CMK (cell line): ENCODE measurements at regions not wholly inside any gene's neighbourhood (a gene's known extent, or its start where the extent isn't known, plus 50 kb on each side); places are given as distances from the start of the nearest gene placed in this dataset.
"Not testable (repeated sequence)": the region's sequence is repeated elsewhere in the genome, so short reads cannot be mapped to it uniquely, and the experiment has no call there.

Experiments used
- DNase-seq: peaks from one replicate; pipeline ENCODE4 v3.0.0-alpha.2; 2010; ENCODE audit warnings: low read depth

DNA sequence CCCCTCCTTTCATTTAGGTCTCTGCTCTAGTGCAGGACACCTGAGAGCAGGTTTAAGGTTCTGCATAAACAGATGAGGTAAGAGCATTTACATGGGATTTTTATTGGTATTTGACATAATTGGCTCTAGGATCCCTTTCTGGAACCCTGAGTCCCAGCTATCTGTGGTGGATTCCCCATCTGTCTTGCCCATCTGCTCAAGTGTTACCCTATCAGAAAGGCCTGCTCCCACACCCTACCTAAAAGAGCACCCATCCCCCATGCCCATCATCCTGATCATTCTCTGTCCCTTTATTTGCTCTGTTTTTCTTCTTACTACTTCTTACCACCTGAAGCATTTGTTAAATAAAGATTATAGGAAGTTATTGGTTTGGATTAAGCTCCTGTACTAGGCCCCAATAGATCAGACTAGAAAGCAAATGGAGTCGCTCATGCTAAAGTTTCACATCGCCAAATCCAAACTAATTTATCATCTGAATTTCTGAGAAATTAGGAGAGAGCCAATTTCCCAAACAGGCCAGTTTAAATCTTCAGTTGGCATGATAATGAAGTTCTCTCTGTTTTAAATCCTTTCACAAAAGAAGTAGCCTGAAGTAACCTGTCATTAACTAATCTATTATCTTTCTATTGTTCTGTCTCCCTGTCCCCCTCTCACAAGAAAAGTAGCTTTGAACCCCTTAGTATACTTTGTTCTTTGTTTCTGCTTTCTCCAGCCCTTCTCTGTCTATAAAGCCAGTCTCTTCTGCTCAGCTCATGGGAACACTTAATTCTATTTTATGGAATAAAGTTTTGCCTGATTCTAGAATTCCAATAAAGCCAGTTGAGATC lies 178.6 kb downstream of the ZNF674 start:
- DNase-seq, result no peak

DNA sequence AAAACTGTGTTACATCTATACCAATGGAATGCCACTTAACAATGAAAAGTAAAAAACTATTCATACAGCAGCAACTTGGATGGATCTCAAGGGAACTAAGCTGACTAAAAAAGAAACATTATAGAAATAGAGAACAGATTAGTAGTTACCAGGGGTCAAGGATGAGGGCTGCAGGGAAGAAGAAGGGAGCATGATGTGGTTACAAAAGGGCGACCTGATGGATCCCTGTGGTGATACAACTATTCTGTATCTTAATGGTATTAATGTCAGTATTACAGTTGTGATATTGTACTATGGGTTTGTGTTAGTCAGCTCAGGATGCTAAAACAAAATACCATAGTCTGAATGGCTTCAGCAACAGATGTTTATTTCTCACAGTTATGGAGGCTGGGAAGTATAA lies 190.7 kb downstream of the ZNF674 start:
- no peak for DNase-seq

DNA sequence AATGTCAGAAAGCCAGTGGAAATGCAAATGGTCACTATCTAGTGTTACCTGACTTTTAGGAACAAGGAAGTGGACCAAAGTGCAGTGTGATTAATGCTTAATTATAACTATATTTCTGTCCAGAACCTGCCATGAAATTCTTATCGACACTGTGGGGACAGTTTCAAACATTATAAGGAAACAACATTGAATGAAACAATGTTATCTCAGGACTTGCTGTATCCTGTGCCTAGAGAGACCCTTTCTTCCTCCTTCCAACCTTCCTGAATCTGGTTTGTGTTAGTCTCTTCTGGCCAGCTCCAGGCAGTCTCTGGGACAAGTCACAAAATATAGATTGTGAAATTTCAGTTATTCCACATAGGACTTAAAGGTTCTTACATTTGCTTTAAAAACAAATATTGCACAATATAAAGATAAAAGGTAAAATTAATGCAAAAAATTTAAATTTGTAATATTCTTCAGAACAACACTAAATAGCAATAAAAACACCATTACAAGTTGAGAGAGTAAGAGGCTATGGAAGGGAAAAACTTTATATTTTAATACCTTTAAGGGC lies 203.4 kb downstream of the ZNF674 start:
- no peak for DNase-seq

DNA sequence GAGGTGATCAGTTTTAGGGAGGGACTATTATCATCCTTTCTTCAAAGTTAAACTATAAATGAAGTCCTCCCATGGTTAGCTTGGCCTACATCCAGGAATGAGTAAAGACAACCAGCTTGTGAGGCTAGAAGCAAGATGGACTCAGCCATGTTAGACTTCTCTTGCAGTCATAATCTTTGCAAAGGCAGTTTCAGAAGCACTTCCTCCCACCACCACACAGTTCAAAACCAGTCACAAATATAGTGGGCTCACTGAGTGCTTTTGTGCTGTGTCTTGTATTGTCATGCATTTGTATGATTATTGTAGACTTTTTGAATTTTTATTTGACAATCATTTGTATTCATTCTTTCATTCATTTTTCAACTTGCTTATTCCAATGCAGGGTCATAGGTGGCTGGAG lies 204.5 kb downstream of the ZNF674 start:
- no peak for DNase-seq

DNA sequence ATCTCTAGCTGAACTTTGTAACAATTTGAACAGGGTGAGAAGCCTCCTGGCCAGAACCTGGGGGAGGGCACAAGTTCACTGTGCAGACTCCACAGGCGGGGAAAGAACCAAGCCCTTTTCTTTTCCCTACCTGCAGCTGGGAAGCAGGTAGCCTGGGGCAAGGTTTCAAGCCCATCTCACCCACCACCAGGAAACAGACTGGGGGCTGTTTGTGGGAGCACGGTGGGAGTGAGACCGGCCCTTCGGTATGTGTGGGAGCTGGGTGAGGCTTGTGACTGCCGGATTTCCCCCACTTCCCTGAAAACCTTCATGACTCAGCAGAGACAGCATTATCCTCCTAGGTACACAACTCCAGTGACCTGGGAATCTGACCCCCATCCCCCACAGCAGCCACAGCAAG lies 211.7 kb downstream of the ZNF674 start:
- no peak for DNase-seq

DNA sequence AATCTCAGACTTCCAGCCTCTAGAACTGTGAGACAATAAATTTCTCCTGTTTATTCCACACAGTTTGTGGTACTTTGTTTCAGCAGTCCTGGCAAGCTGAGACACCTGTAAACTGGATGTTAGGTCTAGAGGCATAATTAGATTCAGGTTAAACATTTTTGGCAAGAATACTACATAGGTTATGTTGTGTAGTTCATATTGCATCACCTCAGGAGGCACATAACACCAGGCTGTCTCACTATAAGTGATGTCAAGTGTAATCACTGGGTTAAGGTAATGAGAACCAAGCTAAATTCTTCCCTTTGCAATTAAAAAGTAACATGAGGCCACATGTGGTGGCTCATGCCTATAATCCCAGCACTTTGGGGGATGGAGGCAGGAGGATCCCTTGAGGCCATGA lies 214.2 kb downstream of the ZNF674 start:
- DNase-seq, result no peak

DNA sequence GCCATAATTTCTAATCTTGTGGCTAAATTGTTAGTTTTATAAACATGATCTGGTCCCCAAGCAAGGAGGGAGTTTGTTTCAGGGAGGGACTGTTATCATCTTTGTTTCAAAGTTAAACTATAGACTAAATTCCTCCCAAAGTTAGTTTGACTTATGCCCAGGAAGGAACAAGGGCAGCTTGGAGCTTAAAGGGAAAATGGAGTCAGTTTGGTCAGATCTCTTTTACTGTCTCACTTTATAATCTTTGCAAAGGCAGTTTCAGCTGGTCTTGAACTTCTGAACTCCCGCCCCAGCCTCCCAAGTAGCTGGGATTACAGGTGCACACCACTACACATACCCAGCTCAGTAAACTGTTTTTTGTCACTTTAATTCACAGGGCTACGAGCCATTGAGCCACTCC lies 214.7 kb downstream of the ZNF674 start:
- no peak for DNase-seq

DNA sequence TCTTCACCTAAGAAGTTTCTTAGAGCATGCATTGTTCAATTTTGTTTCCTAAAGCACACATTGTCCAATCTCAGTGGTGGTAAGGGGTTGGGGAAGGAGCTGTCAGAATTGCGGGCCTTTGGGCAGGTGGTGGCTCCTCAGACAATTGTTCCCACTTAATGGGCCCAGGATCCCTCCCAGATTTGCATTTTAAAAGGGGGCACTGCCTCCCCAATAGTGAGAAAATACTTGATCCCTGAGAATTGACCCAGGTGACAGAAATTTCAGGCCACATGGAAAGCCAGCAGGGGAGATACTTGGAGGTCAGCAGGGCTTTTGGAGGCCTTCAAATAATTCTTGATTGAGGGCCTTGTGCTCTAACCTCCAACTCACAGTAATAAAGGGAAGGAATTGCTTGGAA lies 217.1 kb downstream of the ZNF674 start:
- DNase-seq, result no peak

DNA sequence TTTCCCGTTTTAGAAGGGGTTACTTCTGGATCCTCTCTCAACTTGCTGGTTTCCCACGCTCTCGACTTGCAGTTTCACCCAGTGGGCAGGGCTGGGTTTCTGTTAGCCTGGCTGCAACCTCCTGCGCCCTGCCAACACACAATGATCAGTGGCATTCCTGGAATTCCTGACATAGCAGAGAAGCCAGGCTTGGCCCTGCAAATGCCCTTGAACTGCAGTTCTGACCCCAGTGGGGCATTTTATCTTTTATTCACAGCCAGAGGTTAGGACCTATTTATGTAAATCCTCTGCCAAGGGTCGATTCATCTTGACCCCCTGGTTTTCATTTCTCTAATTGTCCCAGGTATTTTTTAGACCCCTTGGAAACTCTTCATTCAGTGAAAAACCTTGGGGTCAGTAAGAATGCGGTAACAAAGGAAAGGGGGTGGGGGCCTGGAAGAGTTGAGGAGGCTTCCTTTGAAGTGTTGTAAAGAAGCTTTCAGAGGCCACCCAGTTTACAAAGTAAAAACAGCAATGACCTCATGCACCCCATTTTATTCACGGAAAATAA lies 217.6 kb downstream of the ZNF674 start:
- no peak for DNase-seq

DNA sequence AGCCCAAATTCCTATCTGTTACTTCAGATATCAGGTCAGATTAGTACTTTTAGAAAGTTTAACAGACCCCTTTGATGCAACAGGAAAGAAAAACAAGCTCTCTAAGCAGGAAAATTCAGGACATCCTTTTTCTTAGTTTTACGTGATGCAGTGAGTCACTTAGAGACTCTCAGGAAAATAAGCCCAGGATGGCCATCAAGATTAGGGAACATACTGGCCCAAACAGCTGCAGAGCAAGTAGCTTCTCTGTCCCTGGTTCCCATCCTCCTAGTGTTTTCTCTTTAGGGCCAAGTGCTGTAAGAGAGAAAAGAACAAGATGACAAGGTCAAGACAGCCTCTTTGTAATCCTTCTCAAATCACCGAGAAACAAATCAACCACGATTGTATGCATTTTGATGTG lies 219.1 kb downstream of the ZNF674 start:
- no peak for DNase-seq

DNA sequence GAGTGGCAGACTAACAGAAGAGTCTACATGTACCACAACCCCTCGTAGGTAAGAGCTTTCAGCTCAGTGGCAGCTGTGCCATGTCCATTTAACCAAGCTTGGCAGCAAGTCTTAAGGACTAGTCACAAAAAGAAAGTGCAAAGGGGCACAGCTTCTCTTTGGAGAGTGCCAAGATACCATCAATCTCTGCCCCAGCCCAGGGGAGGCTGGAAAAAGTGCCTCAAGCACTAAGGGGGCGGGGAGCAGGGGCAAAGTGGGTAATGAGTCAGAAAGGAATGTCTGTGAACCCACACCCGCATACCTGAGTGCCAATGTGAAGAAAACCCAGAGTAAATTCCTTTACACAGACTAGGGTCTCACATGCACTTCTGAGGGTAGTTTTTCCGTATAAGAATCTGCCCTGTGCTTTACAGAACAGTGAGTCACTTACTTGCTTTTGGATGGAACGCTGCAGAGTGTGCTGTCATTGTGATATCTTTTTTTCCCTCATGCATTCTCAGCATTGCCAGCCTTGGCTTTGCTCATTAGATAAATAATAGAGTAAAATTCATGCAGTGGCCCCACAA lies 219.8 kb downstream of the ZNF674 start:
- no peak for DNase-seq

DNA sequence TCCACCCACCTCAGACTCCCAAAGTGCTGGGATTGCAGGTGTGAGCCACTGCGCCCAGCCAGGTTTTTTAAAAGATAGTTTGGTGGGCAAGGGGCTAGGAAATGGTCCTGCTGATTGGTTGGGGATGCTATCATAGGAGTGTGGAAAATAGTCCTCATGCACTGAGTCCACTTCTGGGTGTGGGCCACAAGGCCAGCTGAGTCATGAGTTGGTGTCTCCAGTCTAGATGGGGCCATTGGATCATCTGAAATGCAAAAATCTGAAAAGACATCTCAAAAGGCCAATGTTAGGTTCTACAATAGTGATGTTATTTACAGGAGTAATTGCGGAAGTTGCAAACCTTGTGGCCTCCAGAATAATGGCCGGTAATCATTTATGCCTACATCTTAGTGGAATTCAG lies 221.1 kb downstream of the ZNF674 start:
- no peak for DNase-seq

DNA sequence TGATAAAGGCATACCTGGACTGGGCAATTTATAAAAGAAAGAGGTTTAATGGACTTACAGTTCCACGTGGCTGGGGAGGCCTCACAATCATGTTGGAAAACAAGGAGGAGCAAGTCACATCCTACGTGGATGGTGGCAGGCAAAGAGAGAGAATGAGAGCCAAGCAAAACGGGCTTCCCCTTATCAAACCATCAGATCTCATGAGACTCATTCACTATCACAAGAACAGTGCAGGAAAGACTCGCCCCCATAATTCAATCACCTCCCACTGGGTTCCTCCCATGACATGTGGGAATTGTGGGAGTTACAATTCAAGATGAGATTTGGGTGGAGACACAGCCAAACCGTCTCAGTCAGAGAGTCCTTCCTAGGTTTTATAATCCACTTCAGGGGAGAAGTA lies 222.3 kb downstream of the ZNF674 start:
- DNase-seq, result not testable (repeated sequence)

DNA sequence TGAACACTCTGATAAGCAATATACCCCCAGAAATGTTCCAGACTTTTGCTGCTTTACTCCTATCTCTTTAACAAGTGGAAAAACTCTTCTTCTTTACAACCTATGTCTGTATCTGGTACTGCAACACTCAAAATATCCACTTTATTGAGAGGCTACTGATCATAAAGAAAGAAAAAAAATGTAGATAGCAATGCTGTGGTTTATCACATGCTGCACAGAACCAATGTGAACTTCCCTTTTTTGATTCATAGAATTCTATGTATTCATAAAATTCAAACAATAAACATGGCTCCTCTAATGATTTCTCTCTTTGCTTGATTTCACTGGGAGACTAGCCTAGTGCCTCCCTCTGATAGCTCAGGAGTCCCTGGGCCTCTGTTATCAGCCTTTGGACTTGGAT lies 223.5 kb downstream of the ZNF674 start:
- no peak for DNase-seq

DNA sequence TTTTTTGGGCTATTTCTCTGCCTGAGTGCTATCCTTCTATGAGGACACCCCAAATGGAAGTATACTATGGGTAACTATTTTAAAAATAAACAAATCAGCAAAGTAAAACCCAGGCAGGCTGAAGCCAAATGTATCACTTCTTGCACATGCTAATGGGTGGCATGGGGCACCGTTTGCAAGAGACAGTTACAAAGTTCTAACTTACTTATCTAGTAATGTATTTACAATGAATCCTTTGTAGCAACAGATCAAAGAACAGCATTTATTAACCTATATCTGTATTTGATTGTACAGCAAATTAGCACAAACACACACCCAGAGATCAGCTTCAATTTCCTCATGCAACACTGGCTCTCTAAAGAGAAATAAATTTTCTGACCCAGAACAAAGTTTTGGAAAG lies 225.5 kb downstream of the ZNF674 start:
- no peak for DNase-seq

DNA sequence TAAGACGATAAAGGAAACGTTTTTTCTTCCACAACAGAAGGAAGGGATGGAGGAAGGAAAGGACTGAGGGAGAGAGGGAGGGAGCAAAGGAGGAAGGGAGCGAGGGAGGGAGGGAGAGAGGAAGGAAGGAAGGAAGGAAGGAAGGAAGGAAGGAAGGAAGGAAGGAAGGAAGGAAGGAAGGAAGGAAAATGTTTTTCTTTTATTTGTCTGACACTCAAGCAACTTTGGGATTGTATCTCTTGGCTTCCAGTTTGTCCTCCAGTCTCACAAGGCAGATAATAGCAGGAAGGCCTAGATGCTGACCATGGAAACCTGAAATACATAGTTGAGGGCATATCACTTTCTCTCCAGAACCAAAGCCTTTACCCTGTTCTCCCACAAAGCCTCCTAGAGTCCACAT lies 226.7 kb downstream of the ZNF674 start:
- DNase-seq, result no peak

DNA sequence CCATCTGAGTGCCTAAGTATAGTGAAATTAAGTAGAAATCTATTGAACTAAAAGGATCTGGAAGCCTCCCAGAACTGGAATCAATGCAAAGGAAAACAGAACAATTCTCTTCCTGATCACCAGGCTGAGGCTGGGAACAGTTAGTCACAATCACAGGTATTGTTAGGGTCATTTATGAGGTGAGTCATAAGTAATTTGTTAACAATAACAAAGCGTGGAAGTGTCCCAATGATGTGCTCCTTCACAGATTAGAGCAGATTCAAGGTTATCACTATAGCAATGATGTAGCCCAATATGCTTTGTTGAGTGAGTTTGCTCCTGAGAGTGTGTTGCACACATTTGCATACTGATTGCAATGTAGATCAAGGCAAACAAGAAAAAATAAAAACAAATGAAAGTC lies 228.1 kb downstream of the ZNF674 start:
- DNase-seq, result no peak

DNA sequence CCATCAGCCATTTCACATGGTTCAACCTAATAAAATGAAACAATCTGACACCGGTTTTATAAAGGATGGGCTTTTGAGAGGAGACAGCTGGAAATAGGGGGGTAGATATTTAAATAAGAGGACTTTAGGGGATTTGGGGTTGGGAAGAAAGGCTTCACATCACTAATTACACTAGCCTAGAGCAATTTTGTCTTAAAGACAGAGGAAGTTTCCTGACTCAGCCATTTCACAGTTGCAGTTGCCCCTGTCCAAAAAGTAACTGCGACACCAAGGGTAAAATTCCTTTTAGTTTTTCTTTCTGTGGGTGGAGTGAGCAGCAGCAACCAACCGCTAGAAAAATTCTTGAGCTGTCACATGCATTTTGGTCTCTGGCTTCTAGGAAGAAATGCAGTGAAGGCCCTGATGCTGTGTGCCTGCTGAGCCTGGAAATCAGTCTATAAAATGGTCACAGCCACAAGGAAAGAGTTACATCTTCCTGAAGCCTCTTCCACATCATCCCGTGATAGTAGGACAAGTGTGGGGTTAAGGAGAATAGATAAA lies 233.6 kb downstream of the ZNF674 start:
- DNase-seq, result no peak

DNA sequence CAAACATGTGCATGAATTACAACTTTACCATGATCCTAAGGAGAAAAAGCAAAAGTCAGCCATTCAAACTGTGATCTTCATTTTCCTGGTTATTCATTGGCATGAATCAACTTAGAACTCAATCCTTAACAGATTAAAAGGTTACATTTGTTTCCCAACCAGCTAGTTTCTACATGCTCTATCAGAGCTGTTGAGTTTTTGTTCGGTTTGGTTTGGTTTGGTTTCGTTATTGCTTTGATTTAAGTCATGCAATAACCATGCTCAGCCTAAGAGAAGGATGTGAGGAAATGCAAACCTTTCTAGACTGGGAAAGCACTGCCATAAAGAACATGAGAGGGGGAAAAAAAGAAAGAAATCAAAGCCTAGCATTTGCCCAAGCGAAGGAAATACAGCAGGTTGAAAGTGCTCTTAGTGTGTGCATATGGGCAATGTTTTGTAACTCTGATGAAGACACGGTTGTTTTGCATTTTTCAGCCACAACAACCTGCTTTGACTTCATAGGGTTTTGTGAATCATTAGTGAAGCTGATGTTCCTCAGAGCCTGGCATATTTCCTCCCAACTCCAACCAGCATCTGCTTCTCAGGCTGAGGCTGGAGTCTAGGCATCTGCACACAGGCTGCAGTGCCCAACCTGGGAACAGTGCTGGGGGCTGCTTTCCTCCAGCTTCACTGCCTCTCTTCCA lies 234.3 kb downstream of the ZNF674 start:
- DNase-seq, result no peak

DNA sequence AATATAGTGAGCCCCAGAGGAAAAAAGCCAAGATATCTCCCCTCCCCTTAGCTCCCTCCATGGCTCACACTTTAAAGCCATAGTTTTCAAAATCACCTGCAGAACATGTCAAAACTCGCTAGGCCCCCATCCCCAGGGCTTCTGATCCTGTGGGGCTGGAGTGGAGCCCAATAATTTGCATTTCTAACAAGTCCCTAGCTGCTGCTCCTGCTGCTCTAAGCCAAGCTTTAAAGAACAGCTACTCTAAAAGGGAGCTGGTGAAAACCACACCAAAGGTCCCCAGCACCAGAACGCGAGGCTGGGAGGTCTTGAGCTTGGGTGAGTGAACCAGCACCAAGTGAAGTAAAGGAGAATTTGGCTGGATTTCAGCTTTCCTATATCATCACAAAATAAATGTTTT lies 237.1 kb downstream of the ZNF674 start:
- no peak for DNase-seq

DNA sequence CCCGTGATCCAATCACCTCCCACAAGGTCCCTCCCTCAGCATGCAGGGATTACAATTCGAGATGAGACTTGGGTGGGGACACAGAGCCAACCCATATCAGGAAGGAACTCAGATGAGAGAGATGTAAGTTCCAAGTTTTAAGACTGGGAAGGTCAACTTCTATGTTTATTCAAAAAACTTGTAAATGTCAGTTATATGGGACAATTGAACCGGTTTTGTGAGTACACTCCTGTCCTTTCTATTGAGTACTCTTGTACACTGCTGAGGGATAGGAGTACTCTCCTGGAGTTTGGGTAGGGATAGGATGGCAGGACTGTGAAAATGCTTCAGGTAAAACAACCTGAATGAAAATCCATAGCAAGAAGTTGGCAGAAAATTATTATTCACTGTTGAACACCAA lies 239.1 kb downstream of the ZNF674 start:
- DNase-seq, result no peak

DNA sequence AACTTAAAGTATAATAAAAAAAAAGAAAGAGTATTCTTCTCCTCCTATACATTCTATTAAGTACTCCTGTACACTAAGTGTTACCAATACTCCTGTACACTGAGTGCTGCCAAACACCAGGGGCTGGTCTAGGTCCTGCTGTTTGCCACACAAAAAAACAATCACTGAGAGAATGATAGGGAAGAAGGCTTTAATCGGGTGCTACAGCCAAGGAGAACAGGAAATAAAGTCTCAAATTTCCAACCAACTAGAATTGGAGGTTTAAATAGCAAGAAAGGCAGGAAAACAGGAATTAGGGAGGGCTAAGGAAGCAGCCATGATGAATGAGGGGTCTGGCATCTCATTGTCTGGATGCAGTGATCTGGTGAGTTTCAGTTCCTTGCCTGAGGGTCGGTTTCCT lies 239.8 kb downstream of the ZNF674 start:
- DNase-seq, result no peak

DNA sequence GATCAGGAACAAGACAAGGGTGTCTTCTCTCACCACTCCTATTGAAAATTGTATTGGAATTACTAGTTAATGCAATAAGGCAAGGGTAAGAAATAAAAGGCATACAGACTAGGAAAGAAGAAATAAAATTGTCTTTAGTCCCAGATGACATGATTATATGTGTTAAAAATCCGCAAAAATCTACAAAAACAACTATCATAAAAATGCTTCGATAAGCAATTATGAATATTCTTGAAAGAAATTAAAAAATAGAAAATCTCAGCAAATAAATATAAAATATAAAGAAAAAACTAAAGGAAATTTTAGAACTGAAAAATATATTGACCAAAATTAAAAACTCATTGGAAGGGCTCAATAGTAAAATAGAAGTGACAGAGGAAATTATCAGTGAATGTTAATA lies 243.3 kb downstream of the ZNF674 start:
- DNase-seq, result no peak
